ENCODE measurements at regions not wholly inside any gene's neighbourhood (a gene's known extent, or its start where the extent isn't known, plus 50 kb on each side); places are given as distances from the start of the nearest gene placed in this dataset.

DNA sequence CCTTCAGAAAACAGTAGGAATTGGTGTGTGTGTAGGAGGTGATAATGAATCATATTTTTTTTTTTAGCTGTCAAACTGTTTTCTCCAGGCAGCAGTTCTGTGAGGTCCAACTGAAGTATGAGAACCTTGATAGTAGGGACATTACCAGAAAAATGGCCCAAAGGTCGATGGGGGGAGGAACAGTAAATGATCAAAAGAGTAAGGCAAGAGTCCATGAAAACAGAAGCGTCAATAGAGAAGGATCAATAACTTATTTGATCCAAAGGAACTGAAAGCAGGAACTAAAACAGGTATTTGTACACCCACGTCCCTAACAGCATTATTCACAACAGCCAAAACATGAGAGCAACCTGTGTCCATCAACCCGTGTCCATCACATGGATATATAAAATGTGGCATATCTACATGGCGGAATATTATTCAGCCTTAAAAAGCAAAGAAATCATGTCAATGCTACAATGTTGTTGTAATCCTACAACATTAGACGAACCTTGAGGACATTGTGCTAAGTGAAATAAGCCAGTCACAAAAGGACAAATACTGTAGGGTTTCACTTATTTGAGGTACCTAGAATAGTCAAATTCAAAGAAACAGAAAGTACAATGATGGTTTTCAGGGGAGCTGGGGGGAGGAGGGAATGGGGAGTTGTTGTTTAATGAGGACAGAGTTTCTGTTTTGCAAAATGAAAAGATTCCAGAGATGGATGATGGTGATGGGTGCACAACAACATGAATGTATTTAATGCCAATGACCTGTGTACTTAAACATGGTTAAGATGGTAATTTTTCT is 214.0 kb upstream of the KLF14 start:
- TF ChIP-seq, protein P1, sequence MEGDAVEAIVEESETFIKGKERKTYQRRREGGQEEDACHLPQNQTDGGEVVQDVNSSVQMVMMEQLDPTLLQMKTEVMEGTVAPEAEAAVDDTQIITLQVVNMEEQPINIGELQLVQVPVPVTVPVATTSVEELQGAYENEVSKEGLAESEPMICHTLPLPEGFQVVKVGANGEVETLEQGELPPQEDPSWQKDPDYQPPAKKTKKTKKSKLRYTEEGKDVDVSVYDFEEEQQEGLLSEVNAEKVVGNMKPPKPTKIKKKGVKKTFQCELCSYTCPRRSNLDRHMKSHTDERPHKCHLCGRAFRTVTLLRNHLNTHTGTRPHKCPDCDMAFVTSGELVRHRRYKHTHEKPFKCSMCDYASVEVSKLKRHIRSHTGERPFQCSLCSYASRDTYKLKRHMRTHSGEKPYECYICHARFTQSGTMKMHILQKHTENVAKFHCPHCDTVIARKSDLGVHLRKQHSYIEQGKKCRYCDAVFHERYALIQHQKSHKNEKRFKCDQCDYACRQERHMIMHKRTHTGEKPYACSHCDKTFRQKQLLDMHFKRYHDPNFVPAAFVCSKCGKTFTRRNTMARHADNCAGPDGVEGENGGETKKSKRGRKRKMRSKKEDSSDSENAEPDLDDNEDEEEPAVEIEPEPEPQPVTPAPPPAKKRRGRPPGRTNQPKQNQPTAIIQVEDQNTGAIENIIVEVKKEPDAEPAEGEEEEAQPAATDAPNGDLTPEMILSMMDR (IDR thresholded peaks at IDR 0.05): no peak
- TF ChIP-seq POLR2A (IDR thresholded peaks at IDR 0.05): no peak
